Right hindlimb (tissue), 1 donor: ENCODE measurements at regions not wholly inside any gene's neighbourhood (a gene's known extent, or its start where the extent isn't known, plus 50 kb on each side); places are given as distances from the start of the nearest gene placed in this dataset.

Experiments used
- DNase-seq: peaks from one replicate; pipeline ENCODE4 v3.0.0-alpha.2; 2018

- no peak for DNase-seq
Measured at GRCh38 chr13:104181526-104182231, 1115.5 kb upstream of the SLC10A2 start.

DNA sequence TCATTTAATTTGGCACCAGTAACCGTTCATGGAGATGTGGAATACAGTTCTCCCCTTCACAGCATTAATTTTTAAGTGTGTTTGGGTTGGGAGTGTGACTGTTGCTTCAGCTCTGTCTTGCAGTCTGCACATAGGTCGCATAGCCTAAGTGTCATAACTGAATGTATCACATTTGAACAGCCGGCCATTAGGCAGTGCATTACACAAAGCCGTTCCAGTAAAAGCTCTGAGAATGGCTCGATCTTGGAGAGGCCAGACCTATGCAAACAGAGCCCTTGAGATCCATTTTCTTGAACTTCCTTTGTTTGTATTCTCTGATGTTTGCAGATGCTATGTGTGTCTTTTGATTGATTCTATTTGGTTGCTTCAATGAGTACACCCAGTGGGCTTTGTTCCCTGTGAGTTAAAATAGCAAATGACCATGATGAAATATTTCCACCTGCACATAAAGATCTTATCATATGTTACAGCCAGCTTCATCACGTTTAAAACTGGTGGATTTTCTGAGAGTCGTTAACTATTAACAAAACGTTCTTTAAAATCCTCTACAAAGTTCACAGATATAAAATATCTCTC lies 1104.9 kb upstream of the SLC10A2 start:
- no peak for DNase-seq

DNA sequence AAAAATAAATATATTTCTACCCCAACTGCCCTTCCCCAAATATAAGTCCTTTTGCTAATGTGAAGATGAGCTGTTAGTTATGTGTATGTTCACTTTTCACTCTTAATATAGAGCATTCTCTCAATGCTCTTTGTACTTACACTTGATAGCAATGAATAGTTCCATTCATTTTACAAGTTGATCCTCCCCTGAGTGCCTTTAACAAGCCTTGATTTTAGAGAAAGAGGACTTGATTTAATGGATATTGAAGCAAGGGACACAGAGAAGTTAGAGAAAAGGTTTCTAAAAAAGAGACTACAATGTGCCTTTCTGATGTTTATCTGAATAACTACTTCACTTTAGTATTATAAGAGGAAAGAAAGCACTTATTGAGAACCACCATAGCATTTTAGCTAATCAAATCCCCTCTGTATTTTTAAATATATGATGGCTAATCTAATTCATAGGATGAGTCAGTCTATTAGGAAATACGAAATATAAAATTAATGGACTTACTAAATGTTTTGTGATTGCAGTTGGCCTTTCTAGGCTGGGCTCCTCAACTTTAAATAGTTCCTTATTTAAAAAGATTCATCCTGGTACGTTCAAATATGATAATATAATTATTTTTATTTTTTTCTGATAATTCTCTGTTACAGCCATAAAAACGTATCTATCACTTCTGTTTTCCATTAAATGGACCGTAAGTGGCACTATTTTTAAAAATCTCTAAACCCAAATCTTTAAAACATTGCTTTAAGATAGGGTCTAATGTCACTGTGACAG lies 1097.8 kb upstream of the SLC10A2 start:
- DNase-seq: no peak

DNA sequence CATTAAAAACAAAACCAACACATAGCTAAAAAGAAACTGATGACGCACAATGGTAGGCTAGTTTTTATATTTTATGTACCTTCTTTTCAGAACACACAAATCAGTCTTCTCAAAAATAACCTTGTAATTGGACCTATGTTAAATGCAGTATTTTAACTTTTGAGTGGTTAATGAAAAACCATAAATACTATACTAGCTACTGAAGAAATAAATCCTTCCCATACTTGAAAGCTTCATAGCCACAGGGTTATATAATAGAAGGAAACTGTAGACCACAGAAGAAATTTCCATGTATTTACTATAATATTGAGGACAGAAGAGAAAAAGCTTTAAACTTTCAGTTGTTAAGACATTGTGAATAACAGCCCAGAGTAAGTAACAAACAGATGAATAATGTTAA lies 1094.3 kb upstream of the SLC10A2 start:
- DNase-seq: no peak

DNA sequence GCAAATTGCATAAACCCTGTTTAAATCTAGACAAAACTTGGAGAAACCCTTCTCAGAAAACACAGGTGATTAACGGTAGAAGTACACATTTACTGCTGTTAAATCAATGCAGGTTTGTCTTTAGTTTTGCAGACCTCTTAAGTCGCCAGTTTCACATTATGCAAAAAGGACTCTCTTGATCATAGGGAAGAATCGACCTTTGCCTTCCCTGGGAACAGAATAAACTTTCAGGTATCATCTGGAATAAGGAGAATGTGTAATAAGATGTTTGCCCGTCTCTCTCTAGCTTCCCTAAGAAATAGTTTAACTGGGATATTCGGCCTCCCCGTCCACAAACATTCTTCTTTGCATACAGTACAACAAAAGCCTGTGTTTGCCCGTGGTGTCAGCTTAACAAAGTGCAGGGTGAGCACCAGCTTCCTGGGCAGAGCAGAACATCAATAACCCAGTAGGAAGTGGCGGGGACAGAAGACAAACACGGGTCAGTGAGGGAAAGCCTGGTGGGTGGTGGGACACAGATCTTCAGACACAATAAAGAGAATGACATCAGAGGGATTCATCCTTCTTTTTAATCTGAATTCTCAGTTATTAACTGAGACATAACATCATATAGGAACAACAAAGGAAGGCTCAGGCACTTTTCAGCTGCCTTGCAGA lies 1077.7 kb upstream of the SLC10A2 start:
- no peak for DNase-seq

GRCh38 chr13:104140552-104140951 lies 1074.3 kb upstream of the SLC10A2 start:
- DNase-seq: no peak

DNA sequence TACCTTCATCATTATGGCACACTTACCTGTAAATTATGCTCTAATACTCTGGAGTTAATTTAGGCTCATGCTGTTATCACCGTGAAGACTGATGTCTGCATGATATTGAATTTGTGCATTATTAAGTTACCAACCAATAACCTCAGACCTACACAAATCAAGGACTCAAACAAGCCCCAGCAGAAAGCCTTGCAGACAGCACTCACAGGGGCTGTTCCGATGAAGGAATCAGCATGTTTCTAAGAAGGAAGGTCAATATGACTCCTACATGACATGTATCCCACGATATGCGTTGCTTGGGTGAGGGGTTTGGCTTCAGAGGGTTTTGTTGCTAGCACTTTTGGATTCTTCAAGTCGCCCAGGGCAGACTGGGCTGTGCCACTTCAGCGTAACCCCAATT lies 1071.2 kb upstream of the SLC10A2 start:
- no peak for DNase-seq

- DNase-seq: no peak
Measured at GRCh38 chr13:104132849-104133248, 1066.6 kb upstream of the SLC10A2 start.

- peak; percentile 27 for DNase-seq
Measured at GRCh38 chr13:104114101-104114500, 1047.9 kb upstream of the SLC10A2 start.

- no peak for DNase-seq
Measured at GRCh38 chr13:104111031-104111430, 1044.8 kb upstream of the SLC10A2 start.

GRCh38 chr13:104106705-104107393 lies 1040.6 kb upstream of the SLC10A2 start:
- DNase-seq: no peak

DNA sequence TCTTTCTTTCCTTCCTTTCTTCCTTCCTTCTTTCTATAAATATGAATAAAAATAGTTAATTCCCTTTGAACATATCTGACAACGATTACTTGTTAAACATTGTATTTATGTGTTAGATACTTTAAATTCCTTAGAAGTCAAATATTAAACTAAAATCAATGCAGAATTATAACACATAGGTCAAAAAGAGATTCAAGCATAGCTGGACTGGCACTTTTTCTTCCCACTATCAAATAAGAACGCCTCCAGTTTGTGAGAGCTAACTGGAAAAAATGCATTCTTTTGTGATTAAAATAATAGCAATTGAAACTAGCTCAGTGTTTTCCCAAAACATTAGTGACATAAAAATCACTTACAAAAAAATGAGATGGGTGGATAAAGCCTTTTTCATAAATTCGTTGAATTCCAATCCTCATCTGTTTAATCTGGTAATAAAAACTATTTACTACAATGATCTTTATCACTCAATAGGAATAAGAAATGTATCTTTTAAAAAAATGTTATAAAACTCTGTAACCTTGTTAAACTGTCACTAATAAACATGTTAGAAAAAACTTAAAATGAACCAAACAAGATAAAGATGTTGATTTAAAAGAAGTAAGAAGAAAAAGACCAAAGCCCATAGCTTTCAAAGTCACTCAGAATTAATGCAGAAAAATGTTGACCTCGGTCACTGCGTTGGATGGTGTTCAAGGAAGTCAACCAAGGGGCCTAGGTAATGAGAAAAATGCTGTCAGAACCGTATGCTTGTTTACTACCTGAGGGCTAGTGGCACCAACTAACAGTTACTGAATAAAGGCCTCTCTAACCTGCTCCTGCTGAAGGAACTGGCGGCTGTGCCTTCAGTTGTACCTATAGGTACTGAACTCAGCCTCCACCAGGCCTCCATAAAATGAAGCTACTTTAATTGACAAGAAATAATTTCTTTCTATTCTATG lies 1039.5 kb upstream of the SLC10A2 start:
- no peak for DNase-seq

GRCh38 chr13:104099750-104100149 lies 1033.5 kb upstream of the SLC10A2 start:
- no peak for DNase-seq

DNA sequence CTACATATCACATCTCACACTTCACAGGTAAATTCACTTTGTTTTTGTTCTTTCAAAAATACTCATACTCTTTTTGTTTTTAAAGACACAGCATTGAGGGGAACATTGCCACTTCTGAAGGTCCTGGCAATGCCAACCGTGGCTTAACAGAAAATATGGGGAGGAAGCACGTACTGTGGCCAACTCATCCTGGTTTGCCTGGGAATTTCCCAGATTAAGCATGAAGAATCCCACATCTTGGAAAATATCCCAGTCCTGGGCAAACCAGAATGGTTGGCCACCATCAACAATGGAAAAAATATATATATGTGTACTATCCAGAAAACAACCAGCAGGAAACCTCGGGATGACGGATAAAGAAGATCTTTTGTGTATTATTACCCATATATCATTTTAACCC lies 1032.2 kb upstream of the SLC10A2 start:
- DNase-seq: no peak

- no peak for DNase-seq
Measured at GRCh38 chr13:104086759-104087158, 1020.5 kb upstream of the SLC10A2 start.

DNA sequence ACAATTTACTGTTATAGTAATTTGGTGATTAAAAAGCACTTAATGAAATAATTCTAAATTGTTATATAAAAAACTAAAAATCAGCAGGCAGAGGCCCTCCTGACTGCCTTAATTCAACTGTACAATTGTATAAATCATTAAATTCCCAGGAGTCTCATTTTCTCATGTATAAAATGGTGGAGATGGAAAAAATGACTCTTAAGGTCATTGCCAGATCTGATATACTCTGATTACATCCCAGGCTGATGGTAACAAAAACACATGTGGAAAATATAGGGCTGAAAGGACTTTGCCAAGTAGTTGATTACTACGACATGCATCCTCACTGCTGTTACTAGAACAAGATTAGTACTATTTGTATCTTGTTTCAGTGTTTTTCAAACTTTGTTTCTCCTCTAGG lies 1020.0 kb upstream of the SLC10A2 start:
- no peak for DNase-seq

- no peak for DNase-seq
Measured at GRCh38 chr13:104085611-104086010, 1019.4 kb upstream of the SLC10A2 start.

DNA sequence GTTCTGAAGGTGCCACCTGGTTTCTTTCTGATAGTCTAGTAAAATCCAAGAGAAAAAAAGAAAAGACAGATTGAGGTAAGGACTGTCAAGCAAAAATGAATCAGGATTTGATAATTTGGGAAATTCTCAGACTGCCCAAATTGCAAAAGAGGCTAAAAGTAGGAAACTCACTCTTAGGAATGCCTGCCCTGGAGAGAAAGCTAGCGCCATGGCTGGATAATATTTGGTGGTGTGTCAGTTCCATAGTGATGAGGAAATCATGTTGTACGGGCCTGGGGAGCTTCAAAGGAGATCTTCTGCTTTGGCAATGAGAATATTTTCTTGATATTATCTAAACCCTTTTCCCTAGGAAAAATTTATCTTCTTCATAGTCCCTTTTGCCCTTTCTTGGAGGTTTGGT lies 1008.1 kb upstream of the SLC10A2 start:
- DNase-seq: no peak

DNA sequence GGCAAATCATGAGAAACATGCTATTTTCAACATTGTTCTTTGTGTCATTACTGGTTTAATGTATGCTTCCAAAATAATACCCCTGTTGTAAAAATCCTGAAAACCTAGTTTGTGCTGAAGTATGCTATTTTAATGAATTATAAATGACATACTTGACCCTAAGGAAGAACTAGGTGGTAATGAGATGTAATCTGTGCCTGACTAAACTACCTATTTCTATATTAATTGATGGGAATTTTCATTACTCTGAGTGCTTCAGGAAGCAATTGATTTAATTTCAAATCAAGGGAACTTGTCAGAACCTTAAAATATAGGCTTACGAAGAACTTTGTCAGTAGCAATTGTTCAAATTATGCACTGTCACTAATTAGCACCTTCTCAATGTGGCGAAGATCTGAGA lies 1005.6 kb upstream of the SLC10A2 start:
- DNase-seq: no peak

DNA sequence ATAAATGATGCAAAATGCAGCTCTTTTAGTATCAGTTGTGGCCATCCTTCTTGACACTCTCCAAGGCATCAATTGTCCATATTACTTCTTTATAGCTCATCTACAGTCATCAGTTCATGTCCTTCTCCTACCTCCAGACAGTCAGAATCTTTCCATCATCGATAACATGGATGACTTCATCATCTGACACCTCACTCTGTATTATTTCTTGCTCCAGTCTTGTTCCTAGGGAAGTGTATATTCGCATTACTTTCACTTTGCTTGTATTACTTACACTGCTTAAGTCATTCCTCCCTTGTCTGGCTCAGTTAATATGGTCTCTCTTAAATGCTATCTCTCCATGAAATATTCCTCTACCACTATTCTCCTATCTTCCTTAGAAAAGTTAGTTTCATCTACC lies 999.1 kb upstream of the SLC10A2 start:
- no peak for DNase-seq

DNA sequence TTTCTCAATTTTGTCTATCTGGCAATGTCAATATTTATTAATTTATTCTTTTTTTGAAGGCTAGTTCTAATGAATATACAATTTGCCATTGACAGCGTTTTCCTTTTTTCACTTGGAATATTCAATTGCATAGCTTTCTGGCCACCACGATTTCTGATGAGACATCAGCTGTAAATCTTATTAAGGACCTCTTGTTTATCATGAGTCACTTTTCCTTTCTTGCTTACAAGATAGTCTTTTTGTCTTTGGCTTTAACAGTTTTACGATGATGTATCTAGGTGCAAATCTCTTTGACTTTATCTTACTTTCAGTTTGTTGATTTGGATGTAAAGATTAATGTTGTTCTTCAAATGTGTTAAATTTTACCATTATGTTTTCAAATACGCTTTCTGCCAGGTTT lies 991.6 kb upstream of the SLC10A2 start:
- DNase-seq: no peak

DNA sequence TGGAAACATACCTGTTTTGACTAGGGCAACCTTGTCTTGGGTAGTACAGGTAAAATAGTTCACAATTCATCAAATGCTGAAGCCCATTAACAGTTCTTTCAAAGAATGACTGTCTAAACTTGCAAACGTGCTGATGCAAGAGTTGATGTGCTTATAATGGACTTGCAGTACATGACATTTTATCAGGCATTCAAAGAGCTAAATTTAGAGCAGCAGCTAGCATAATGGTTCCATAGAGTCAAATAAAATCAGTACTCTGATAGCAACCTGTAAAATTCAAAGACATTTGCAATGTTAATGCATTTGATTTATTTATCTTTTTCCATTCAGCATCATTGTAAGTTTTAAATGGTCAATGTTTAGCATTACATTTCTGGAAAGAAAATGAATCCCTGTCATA lies 979.7 kb upstream of the SLC10A2 start:
- no peak for DNase-seq
